ENCODE measurements at regions not wholly inside any gene's neighbourhood (a gene's known extent, or its start where the extent isn't known, plus 50 kb on each side); places are given as distances from the start of the nearest gene placed in this dataset.

DNA sequence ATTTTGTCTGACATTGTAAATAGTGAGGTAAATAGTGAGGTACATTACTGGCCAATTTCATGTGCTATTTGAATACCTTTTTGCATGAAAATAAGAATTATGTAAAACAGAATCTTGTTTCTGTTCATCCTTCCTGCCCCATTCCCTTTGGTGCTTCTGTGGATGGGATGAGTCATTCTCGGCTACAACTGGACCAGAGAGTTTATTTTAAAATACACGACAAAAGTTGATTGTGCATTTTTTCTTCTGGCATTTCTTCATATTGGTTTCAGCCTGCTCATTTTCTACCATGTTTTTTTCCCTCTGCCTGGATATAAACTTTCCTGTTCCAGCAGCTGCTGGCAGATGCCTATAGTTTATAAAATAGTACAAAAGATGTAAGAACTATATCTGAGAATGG, 107.5 kb downstream of the CYSLTR2 start:
- ATAC-seq (no peak), DNase-seq (no peak)
- Mint-ChIP-seq H3K4me3 (no peak overlapping the region), H3K4me1 (no peaks in the 10 kb centered on the region), H3K27ac (no peak overlapping the region), H3K27me3 (peaks cover 18% of the 10 kb centered on the region), H3K9me3 (peaks cover 29 to 31% of the 10 kb centered on the region in 2 donors)

DNA sequence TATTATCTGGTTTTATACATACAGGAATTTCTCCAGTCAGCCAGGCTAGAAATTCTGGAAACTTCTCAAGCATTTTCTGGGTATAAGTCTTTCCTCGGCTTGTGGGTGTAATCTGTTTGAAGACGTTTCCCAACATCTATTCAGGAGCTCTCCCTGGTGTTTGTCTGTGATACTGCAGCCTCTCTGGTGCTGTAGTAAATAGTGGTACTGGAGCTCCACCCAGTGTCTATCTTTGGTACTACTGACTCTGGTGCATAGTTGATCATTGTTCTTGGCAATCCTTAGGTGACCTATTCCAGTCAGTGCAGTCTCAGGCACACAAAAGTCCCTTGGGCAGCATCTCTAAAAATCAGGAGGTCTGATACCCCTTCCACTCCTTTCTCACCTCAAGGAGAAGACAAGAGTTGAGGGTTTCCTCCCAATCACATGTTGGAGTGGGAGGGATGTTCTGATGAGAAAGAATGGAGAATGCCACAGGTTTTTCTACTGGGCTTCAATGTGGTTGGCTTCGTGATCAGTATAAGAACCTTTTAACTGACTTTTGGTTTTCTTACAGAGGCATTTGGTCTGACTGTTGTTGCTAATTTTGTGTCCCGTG, 115.5 kb downstream of the CYSLTR2 start:
- H3K4me1 Mint-ChIP-seq = peaks cover 31% of the 10 kb centered on the region
- H3K9me3 Mint-ChIP-seq = peaks cover 23 to 24% of the 10 kb centered on the region in 2 donors
- no peak overlapping the region for H3K4me3 Mint-ChIP-seq
- ATAC-seq (peak; percentile 96), DNase-seq (peak; percentile 77 to 80)
- peak overlapping the region in 1 of 2 donors; percentile 25 for H3K27ac Mint-ChIP-seq
- peaks cover 54% of the 10 kb centered on the region for H3K27me3 Mint-ChIP-seq

GRCh38 chr13:48770372-48770771, 116.6 kb downstream of the CYSLTR2 start:
- H3K4me1 Mint-ChIP-seq = peaks cover 31% of the 10 kb centered on the region
- DNase-seq = no peak
- ATAC-seq = peak; percentile 66
- H3K27me3 Mint-ChIP-seq = peaks cover 66% of the 10 kb centered on the region
- H3K27ac Mint-ChIP-seq = no peak overlapping the region
- peaks cover 12 to 16% of the 10 kb centered on the region in 2 donors for H3K9me3 Mint-ChIP-seq
- H3K4me3 Mint-ChIP-seq = no peak overlapping the region

- H3K27me3 Mint-ChIP-seq = peaks cover 69% of the 10 kb centered on the region
Measured at GRCh38 chr13:48772908-48773307, 119.2 kb downstream of the CYSLTR2 start.

GRCh38 chr13:48773531-48774275, 120.0 kb downstream of the CYSLTR2 start:
- peaks cover 61% of the 10 kb centered on the region for H3K27me3 Mint-ChIP-seq
- no peak overlapping the region for H3K4me3 Mint-ChIP-seq
- no peak for DNase-seq
- no peak for ATAC-seq
- H3K27ac Mint-ChIP-seq = no peak overlapping the region
- H3K9me3 Mint-ChIP-seq = peaks cover 4% of the 10 kb centered on the region in 2 donors
- peaks cover 28% of the 10 kb centered on the region for H3K4me1 Mint-ChIP-seq

More at GRCh38 chr13:48772908-48773307, 119.2 kb downstream of the CYSLTR2 start:
- DNase-seq = no peak
- H3K4me3 Mint-ChIP-seq = no peak overlapping the region
- no peak for ATAC-seq
- peaks cover 6 to 9% of the 10 kb centered on the region in 2 donors for H3K9me3 Mint-ChIP-seq
- peaks cover 31% of the 10 kb centered on the region for H3K4me1 Mint-ChIP-seq
- peak overlapping the region in 1 of 2 donors; percentile 48 for H3K27ac Mint-ChIP-seq

DNA sequence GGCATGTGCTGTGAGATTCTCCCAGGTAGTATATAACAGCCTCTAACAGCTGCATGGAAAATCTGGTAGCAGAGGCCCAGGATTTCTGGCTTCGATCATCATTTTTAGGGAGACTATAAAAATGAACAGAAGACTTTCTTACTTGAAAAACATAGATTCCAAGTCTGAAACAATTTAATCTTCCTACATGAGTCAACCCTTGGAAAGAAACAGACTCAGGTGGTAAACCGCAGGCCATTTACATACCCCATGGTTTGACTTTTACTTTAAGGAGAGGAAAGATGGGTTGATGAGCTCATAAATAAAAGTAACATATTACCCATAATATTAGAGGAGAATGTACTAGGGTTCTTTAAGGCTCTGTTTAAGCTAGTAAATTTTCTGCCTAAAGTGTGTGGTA, 121.6 kb downstream of the CYSLTR2 start:
- no peak for DNase-seq
- no peak for ATAC-seq
- peaks cover 58% of the 10 kb centered on the region for H3K27me3 Mint-ChIP-seq
- H3K9me3 Mint-ChIP-seq = peaks cover 10 to 15% of the 10 kb centered on the region in 2 donors
- H3K27ac Mint-ChIP-seq = no peak overlapping the region
- H3K4me3 Mint-ChIP-seq = no peak overlapping the region
- H3K4me1 Mint-ChIP-seq = peaks cover 12% of the 10 kb centered on the region

DNA sequence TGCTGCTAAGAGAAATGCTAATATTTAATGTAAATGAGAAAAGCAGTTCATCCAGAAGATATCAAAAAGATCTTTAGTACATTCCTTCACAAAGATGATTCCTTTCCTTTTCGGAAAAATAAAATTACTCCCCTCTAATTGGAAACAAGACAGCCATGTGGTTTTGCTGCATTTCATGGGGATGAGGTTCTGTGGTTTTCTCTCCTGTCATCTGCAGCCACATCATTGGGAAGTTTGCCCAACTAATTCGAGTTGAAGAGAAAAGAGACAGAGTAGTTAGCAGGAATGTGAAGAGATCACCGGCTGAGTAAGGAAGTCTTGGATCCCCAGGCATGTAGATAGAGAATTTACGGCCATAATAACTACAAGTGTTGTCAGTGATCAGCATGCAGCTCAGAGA, 122.1 kb downstream of the CYSLTR2 start:
- H3K4me1 Mint-ChIP-seq = peaks cover 9% of the 10 kb centered on the region

DNA sequence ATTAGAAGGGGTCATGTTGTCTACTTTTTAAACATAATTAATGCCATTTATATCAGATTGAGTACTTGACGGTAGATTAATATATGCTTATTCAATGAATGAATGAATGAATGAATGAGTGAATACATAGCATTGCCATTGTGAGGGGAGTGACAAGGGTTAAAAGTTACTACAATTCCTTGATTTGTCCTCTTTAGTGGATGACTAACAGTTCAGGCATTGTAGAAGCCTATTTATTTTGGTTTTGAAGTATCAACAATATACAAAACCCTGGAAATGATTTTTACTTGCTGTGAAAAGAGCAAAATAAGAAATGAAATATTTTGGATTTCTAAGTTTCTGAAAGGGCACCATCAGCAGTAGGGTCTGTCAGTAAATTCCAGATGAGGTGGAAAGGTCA, 122.7 kb downstream of the CYSLTR2 start:
- ATAC-seq = no peak
- H3K27me3 Mint-ChIP-seq = peaks cover 54% of the 10 kb centered on the region
- DNase-seq = no peak
- peaks cover 12 to 16% of the 10 kb centered on the region in 2 donors for H3K9me3 Mint-ChIP-seq
- H3K4me1 Mint-ChIP-seq = peaks cover 9% of the 10 kb centered on the region
- H3K27ac Mint-ChIP-seq = no peak overlapping the region
- H3K4me3 Mint-ChIP-seq = no peak overlapping the region

More for the DNA sequence above, 122.1 kb downstream of the CYSLTR2 start:
- H3K9me3 Mint-ChIP-seq = peaks cover 12 to 16% of the 10 kb centered on the region in 2 donors
- no peak overlapping the region for H3K4me3 Mint-ChIP-seq
- H3K27me3 Mint-ChIP-seq = peaks cover 59% of the 10 kb centered on the region
- DNase-seq (no peak), ATAC-seq (no peak)
- no peak overlapping the region for H3K27ac Mint-ChIP-seq

DNA sequence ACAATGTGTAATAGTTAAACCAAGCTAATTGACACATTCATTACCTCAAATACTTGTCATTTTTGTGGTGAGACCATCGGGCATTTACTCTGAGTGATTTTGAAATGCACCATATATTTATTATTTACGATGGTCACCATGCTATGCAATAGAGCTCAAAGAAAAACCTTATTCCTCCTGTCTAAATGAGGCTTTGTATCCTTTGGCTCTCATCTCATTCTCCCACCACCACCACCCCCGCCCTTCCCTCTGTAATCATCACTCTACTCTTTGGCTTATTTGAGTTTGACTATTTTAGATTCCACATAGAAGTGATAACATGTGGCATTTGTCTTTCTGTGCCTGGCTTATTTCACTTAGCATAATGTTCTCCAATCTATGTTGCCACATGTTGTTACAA, 124.9 kb downstream of the CYSLTR2 start:
- H3K4me3 Mint-ChIP-seq = no peak overlapping the region
- peaks cover 21 to 22% of the 10 kb centered on the region in 2 donors for H3K9me3 Mint-ChIP-seq

DNA sequence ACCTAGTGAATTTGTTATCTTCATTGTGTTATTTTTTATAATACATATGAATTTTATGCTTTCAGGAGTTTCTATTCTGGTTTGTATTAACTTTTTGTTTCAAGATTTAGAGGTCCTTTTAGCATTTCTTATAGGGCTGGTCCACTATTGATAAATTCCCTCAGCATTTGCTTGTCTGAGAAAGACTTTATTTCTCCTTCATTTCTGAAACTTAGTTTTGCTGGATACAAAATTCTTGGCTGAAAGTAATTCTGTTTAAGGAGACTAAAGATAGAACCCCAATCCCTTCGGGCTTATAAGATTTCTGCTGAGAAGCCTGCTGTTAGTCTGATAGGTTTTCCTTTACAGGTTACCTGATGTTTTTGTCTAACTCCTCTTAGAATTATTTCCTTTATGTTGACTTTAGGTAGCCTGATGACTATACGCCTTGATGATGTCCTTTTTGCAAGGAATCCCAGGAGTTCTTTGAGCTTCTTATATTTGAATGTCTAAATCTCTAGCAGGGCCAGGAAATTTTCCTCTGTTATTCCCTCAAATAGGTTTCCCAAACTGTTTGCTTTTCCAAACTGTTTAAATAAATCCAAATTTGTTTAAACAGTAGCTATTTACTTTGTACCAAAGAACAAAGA, 127.1 kb downstream of the CYSLTR2 start:
- Mint-ChIP-seq H3K9me3 (peaks cover 21 to 23% of the 10 kb centered on the region in 2 donors), H3K27me3 (peaks cover 17% of the 10 kb centered on the region), H3K4me3 (no peak overlapping the region), H3K27ac (no peak overlapping the region), H3K4me1 (no peaks in the 10 kb centered on the region)
- DNase-seq (no peak), ATAC-seq (no peak)

More for the DNA sequence above, 124.9 kb downstream of the CYSLTR2 start:
- no peak overlapping the region for H3K27ac Mint-ChIP-seq
- ATAC-seq (no peak), DNase-seq (no peak)
- H3K27me3 Mint-ChIP-seq = peaks cover 35% of the 10 kb centered on the region
- no peaks in the 10 kb centered on the region for H3K4me1 Mint-ChIP-seq

DNA sequence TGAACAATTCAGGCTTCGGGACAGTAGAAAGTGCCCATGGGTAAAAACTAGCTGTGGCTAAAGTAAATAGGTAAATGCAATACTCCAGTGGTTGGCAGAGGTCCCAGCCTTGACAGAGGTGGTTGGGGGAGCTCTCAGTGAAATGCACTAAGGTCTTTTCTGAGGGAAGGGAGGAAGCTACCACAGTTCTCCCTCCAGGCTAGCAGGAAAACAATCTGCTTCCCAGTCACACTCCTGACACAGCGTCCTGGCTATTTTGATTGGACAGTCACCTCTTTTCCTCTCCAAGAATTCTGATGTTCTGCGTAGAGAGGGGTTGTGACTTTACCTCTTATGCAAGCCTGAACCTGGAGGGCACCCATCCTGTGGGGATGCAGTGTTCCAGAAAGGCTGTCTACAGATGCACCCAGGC, 128.7 kb downstream of the CYSLTR2 start:
- DNase-seq (no peak), ATAC-seq (no peak)
- Mint-ChIP-seq H3K4me3 (no peak overlapping the region), H3K27me3 (peaks cover 10% of the 10 kb centered on the region), H3K27ac (no peak overlapping the region), H3K4me1 (no peaks in the 10 kb centered on the region), H3K9me3 (peaks cover 21 to 23% of the 10 kb centered on the region in 2 donors)

DNA sequence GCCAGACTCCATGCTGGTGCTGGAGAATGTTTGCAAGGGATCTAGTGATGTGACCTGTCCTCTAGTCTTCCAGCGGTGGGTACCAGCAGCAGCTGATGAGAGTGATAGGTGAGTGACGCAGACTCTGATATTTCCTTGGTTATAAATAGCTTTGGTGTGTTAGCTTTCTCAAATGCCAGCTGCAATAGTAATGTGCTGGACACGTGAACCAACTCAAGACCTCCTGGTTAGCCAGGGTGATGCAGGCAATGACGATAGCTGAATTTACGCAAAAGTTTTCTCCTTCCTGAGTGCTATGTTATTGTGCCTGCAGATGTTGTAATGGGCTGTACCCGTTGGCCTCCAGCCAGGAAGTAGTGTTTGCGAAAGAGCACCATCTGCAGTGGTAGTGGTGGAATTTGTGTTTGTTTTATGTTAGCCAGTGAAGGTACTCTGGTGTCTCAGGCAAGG, 129.5 kb downstream of the CYSLTR2 start:
- Mint-ChIP-seq H3K27me3 (peaks cover 6% of the 10 kb centered on the region), H3K27ac (no peak overlapping the region), H3K4me1 (no peaks in the 10 kb centered on the region), H3K4me3 (no peak overlapping the region), H3K9me3 (peaks cover 21 to 23% of the 10 kb centered on the region in 2 donors)
- ATAC-seq (no peak), DNase-seq (no peak)

GRCh38 chr13:48783695-48784230, 130.0 kb downstream of the CYSLTR2 start:
- Mint-ChIP-seq H3K27me3 (peaks cover 6% of the 10 kb centered on the region), H3K4me1 (no peaks in the 10 kb centered on the region), H3K4me3 (no peak overlapping the region), H3K9me3 (peaks cover 21 to 23% of the 10 kb centered on the region in 2 donors), H3K27ac (no peak overlapping the region)
- ATAC-seq (no peak), DNase-seq (no peak)

DNA sequence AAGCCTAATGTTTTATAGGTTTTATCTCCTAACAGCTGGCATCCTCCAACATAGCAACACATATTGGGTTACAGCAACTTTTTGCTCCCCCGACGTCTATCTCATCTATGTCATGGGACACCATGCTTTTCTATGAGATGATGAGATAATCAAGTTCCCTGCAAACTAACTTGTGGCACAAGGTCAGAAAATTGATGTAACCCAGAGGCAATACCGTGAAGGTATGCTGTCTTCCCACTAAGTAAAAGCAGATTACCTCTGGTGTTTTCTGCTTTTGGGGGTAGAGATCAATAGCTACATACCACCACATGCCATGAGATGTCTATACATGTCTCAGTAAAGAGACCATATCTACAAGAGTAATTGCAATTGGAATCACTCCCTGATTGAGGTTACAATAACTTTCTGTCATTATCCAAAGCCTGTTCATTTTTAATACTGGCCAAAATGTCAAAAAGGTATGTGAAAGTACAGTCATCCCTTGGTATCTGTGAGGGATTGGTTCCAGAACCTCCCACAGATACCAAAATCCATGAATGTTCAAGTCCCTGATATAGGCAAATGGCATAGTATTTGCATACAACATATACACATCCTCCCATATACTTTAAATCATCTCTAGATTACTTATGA, 131.3 kb downstream of the CYSLTR2 start:
- Mint-ChIP-seq H3K4me1 (no peaks in the 10 kb centered on the region), H3K27ac (no peak overlapping the region), H3K27me3 (peaks cover 4% of the 10 kb centered on the region), H3K4me3 (no peak overlapping the region), H3K9me3 (peaks cover 8 to 15% of the 10 kb centered on the region in 2 donors)
- DNase-seq = no peak
- ATAC-seq = no peak

GRCh38 chr13:48790199-48790598, 136.5 kb downstream of the CYSLTR2 start:
- no peaks in the 10 kb centered on the region for H3K9me3 Mint-ChIP-seq
- DNase-seq = no peak
- ATAC-seq = no peak
- H3K27me3 Mint-ChIP-seq = no peaks in the 10 kb centered on the region
- no peaks in the 10 kb centered on the region for H3K4me1 Mint-ChIP-seq
- H3K27ac Mint-ChIP-seq = no peak overlapping the region
- no peak overlapping the region for H3K4me3 Mint-ChIP-seq
